ENCODE measurements at regions not wholly inside any gene's neighbourhood (a gene's known extent, or its start where the extent isn't known, plus 50 kb on each side); places are given as distances from the start of the nearest gene placed in this dataset.

DNA sequence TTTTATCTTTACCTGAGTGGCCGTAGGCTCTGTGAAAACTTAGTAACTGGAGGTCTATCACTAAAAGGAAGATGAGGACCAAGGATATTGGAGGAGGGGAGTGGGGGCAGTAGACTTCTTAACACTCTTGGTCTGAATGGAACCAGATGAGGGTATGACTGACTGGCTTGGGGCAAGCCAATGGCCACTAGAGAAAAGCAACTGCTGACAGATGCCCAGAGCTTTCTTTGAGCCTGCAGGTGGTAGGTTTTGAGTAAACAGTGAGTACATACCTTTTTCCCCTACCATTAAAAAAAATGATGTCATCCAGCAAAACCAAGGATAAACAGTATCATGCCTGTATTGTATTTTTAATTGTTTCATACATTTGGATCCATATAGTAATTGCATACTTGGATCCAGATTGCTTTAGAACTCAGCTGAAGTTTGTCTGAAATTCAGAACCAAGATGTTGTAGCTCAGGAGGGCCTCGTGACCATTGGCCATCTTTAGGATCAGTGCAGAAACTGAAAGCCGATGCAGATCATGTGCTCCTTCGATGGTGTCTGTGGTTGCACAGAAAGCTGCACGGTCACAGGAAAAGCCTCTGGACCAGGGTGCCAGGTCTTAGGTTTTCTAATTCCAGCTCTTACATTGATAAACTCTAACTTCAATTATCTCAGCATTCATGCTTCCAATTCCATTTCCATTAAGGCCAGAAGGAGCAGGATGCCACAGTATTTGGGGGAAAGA lies 131.0 kb downstream of the PDGFRA start:
- DNase-seq, result no peak

DNA sequence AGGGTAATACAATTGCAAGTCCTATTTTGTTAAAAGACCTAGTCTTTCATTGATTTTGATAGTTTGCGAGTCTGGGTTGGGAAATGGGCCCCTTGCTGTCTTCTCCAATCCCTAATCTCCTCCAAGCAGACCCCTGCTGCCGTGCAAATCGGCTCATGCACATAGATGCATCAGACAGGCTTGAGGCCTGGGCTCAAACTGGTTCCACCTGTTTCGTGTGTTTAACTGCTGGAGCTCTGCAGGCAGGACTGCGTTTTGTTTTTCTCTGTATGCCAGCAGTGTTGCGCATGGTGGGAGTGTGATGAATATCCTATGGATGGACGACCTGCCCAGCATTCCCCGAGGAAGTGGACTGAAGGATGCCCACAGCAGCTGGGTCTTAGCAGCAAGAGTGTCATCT lies 133.9 kb downstream of the PDGFRA start:
- no peak for DNase-seq

DNA sequence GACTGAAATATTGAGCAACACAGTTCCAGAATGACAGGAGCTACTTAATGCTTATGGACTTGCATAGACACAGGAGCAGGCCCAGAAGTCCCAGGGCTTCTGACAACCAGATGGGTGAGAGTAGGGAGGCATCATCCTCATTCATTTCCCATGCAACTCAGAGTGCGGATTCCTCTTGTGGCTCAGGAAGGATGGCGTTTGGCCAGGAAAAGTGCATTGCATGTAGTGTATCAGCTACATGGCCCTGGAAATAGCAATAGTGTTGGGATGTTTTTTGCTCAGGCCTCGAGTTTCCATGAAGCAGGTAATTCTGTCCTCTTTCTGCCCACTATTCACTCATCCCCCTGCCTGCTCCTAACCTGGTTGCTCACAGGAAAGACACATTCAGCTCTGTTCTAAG lies 136.6 kb downstream of the PDGFRA start:
- DNase-seq, result no peak

DNA sequence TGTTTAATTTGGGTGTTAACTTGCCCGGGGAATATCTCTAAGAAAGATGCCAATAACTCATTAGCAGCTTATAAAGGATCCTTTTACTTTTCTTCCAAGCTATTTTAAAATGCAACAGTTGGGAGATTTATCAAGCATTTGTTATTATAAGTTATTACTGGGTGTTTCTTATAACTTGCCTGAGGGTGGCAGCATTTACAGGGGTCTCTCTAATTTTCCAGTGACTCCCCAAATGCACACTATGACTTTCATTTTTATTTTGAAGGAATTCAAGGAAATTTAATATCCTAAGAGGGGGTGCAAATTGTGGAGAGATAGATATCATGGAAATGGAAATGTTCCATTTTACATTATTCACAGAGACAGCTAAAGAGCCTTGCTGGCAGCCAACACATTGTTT lies 138.0 kb downstream of the PDGFRA start:
- DNase-seq, result no peak

DNA sequence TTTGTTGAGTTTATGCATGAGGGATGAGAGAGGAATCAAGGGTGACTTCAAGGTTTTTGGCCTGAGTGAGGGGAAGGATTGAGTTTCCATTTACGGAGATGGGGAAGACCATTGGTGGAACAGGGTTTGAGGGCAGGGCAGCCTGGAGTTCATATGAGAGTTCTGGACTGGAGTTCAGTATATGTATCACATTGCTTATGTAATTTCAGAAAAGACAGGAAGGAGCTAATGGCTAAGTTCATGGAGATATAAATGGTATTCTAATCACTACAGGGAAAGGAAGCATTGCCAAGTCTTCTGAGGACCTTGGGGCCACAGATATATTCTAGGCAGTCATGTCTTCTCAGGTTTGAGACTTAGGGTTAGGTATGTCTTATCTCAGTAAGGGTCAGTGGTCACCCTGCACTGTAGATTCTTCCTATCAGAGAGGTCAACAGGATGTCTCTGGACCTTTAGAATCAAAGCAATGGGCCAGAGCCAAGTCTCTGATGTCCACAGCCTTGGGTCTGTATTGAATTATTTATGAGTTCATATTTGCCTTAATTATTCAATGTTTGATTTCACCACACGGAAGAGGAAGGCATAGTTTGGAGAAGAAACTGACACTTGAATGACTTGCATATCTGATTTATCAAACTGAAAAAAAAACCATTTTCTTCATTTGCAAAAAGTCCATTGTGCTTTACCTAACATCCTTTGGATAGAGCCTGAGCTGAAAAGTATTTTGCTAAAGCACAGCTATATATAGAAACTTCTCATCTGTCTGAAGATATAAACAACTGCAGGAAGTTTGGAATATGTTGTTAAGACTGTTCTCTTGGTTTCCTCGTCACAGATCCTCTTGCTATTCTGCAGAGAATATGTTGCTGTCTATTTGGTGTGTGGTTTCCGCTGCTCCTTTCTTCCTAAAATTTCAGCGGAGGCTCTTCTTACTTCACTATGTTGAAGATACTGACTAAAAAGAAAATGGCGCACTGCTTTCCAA lies 139.5 kb downstream of the PDGFRA start:
- DNase-seq, result no peak

DNA sequence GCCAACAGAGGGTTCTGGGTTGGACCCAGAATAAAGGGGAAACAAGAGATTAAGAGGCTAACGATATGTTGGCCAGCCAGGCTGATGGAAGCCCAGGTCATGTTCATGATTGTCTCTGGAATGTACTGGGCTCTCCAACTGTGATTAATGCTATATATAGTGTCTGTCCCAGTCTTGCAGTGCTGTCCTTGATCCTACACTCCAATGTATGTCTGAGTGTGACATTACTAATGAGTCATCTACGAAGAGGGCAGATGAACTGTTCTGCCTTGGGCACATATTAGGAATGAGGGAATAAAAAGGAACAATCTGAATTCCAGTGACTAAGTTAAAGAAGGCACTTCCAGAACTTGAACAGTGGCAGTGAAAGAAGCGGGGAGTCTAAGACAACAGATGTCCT lies 142.1 kb downstream of the PDGFRA start:
- no peak for DNase-seq

DNA sequence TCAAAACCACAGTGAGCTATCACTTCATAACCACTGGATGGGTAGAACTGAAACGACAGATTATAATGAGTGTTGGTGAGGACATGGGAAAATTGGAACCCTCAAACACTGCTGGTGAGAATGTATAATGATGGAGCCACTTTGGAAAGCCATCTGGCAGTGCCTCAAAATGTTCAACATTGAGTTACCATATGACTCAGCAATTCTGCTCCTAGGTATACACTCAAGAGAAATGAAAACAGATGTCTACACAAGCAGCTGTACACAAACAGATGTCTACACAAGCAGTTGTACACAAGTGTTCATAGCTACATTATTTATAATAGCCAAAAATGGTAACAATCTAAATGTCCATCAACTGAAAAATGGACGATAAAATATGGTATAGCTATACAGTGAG lies 143.9 kb downstream of the PDGFRA start:
- no peak for DNase-seq

DNA sequence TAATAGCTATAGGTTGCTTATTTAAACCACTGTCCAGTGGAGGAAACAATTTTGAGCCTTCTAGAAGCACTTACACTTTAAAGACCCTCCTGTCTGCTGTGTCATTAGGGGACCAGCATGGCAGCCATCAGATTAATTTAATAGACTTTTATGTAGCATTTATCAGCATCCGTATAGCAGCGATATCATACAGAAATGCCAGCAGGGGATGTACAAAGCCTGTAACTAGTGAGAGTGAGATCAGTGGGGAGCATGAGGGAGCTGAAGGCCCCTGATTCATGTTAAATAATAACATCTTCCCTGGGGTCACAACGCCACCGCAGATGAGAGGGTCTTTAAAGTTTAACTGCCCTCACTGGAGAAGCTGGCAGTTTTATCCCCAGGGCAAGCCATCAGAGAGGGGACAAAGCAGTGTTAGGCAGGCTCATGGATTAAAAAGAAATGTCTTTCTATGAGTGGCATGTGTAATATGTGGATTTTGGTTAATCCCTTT lies 144.7 kb downstream of the PDGFRA start:
- DNase-seq, result no peak

DNA sequence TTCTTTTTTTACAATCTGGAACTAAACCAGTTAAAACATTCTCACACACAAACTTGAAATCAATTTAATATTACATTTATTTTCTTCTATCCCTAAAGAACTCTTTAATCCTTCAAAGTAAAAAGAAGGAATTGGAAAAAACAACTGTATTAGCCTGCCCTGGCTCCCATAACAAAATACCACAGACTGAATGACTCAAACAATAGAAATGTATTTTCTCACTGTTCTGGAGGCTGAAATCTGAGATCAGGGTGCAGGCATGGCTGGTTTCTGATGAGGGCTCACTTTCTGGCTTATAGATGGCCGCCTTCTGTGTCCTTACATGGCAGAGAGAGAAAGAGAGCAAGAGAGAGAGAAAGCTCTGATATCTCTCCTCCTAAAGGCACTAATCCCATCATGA lies 149.4 kb downstream of the PDGFRA start:
- no peak for DNase-seq

DNA sequence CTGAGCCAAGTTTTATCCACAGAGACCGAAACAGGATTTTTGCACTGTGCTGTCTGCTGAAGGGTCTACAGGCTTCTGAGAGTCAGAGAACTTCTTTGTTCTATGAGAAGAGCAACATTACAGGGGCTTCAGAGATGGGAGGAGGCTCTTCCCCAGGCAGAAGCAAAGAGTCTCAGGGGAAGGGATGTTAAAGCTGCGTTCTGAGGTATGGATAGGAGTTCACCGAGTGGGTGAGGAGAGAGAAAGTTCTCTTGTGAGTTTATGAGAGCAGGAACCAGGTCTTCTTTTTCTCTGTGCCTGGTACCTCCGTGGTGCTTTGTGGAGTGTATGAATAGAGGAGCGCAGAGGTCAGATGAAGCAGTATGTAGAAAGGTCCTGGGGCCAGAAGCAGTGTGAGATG lies 155.1 kb downstream of the PDGFRA start:
- DNase-seq, result no peak

DNA sequence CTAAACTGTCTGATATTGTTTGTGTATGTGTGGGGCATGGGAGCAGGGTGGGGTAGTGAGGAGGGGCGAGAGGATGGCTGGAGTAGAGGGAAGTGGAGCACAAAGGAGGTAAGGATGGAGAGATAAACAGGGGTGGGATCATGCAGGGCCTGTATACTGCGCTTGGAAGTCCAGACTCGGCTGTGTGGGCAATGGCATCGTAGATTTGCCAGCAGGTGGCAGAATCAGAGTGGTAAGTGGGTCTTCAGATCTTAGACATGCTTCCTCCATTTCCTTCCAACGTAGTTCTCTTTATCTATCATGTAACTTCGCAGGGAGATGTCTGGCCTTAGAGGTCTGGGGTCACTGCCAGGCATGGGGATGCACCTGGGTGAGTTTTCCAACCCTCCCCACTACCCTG lies 155.5 kb downstream of the PDGFRA start:
- peak; percentile 27 for DNase-seq

DNA sequence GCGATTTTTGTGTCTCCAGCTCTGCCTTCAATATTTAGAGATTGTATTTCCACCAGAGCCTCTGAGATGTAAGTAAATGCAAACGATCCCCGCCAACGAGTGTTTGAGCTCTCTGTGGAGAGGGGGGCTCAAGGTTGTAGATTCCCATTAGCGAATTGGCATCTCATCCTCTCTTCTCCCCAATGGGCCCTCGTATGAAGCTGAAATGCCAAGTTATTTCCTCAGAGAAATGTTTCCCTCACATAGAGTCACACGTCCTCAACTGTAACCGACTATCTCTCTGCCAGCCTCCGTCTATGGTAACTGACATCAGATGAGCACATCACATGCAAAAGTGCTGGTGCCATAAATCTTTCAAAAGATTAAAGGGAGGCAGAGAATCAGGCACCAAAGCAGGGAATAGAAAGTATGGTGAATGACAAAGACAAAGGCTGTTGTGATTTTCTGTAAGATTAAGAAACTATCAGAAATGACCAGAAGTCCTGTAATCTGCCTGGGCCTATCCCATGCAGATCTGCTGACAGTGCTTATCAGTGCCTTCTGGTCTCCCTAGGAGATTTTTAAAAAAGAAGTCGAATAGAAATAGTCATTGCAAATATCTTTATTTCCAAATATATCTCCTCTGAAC lies 157.1 kb downstream of the PDGFRA start:
- DNase-seq, result no peak

DNA sequence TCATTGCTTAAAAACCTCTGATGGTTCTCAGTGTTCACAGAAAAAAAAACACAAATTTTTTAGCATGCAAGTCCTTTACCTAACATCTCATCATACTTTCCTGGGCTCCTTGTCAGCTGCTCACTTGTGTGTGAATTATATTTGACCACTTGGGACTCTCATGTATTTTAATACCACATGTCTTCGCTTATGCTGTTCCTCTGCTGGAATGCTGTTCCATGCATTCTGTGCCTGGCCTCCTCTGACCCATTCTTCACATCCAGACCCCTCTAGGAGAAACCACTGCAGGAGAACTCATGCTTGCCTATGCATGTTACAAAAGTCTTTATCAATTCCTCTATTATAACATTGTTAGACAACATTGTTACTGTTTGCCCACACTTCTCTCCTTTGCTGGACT lies 157.6 kb downstream of the PDGFRA start:
- no peak for DNase-seq

DNA sequence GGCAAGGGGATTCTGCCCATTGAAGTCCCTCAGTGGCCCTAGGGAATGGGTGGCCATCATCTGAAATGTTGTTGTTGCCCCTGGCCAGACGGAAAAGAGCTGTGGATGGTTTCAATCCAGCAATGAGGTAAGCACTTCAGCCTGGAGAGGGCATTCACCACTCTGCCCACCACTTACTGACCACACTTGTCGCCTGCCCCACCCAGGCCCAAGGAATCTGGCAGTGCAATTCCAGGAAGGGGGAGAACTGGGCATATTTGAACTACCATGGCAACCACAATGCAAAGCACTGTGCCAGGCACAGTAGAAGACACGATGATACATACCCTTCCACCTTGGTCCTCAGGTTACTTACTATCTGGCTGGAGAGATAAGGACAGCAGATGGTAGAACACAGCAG lies 161.6 kb downstream of the PDGFRA start:
- DNase-seq, result no peak

DNA sequence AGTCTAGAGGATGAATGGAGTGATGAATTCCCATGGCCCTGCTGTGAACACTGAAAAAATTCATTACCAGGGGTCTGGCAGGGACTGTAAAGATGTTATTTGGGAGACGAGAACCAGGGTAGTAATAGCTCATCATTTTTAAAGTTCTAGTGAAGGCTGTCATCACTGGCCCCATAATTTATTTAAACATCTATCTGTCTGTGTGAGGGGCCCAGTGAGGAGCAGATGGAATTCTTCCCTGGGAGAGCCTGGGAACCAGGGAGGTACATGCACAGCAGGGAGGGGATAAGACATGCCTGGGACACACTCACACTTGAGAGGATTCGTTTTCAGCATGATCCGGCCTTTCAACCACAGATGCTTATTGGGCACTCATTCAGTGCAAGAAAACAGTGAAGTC lies 162.0 kb downstream of the PDGFRA start:
- DNase-seq, result no peak

DNA sequence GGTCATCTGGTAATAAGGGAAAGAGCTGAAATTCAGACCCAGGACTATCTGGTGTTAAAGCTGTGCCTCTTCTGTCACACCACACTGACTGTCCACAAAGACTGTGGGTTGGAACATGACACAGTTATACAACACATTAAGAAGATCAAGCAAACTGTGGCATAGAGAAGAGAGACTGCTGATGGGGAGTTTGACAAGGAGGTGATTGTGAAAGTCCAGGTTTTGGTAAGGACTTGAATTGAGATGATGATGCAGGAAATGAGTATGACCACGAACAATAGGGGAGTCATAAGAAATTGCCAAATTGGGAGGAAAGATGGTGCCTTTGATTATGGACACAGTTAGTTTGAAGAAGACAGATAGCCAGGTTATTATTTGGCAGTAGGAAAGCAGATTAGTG lies 163.4 kb downstream of the PDGFRA start:
- DNase-seq, result no peak

DNA sequence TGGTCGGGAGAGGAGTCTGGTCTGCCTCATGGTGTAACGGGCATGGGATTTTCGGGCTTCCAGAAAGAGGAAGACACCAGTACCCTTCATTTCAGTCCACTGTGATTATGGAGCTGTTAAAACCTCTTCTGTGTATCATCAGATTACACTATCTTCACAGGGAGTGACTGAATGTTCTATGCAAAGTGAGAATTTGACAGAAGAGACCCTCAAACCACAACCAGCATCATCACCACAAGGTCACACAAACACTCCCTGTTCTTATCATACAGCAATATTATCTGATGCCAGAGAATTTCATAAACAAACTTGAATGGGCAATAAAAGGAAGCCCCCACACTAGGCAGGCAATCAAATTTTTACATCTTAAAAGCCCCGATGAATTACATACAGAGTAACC lies 164.2 kb downstream of the PDGFRA start:
- no peak for DNase-seq

DNA sequence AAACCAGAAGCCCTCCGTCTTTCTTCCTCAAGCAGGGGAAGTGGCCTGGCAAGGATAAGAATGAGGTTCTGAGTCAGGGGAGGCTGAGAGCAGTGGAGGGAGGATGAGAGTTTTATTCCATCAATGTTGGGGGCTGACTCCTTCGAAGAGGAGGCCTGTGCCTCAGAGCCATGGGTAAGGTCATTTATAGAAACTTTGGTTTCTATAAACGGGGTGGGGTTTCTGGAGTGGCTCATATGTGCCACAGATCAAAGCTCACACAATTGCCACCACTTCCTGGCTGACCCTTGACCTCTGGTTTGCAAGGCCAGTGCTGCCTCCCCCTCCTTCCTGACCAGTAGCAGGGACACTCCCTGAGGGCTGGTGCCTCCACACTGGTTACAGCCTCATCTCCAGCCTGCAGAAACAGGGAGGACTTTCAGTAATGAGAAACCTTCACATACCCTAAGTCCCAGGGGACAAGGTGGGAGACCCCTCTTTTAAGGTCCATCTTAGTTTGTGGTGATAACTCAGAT lies 166.0 kb downstream of the PDGFRA start:
- no peak for DNase-seq

DNA sequence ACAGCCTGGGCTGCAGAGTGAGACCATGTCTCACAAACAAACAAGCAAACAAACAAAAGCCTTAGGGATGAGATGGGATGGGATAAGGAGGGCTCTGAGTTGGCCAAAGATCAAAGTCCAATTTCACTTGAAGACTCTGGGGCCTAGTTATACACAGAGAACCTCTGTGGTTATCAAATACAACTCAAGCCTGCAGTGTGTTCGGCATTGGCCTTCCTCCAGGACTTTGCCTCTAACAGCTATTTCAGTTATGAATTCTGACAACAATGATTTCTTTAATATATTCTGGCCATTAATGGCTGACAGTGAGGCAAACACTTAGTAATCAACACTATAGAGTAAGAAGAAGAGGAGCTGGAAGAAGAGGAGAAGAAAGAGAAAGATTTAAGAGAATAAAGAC lies 171.1 kb downstream of the PDGFRA start:
- DNase-seq, result no peak

DNA sequence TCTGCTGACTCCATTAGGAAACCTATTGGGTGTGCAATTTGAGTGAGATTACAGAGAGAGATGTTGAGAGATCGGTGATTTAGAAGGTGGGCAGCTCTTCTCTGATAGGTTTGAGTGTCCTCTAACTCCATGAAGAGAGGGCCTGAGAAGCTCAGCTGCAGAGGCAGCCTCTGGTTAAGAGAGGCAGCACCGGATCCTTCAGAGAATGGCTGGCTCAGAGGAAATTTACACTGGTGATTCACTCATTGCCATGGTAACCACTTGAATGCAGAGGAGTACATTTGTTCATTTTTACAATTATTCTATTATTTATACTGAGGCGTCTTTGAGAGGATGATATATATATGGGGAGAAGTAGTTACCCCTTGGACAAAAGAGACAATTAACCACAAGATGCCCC lies 171.7 kb downstream of the PDGFRA start:
- DNase-seq, result no peak

DNA sequence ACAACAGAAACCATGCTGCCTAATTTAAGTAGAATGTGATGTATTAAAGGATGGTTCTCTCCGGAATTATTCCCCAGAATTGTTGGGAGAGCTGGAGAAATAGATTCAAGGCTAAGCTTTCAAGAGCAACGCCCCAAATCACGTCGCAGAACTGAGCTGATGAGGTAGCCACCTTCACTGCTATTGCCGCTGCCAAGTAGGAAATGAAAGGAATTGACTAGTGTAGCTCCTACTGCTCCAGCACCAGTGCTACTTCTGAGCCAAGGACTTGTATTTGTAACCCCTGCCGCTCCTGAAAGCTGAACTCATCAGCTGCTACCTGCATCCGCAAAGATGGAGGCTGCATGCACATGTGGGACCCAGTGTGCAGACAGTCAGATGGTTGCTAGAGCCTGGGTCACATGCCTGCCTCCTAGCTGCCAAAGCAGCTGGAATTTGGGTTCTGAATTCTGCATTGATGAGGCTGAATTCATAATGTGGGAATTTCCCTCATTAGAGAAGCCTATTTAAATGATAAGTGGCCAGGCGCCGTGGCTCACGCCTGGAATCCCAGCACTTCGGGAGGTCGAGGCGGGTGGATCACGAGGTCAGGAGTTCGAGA lies 173.9 kb downstream of the PDGFRA start:
- DNase-seq, result no peak

DNA sequence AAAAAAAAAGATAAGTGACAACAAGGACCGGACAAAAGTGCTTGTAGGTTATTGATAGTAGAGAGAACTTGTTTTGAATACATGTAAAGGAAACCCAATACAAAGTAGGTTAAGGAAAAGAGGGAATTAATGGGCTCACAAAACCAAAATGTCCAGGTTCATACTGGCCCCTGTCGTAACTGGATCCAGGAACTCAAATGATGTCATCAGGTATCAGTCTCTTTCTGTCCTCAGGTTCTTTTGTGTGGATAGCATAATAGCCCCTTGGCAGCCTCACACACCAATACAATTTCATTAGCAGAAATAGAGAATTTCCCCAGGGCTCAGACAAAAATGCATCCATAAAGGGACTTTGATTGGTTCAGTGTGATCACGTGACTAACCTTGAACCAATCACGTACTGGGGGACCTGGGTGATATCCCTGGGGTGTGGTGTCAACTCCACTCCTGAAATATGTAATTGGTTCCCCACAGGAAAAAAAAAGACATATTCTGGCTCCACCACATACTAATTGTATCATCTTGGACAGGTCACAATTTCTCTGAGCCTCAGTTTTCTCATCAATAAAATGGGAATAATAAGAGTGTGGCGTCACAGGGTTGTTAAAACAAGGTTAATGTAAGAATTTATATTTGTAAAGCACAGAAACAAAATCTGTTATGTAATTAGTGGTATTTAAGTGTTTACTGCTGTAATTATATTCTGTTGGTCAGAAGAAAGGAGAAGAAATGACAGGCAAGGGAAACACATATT lies 174.8 kb downstream of the PDGFRA start:
- DNase-seq, result no peak
